Smooth muscle cell of the brain vasculature (primary cell): ENCODE measurements at regions not wholly inside any gene's neighbourhood (a gene's known extent, or its start where the extent isn't known, plus 50 kb on each side); places are given as distances from the start of the nearest gene placed in this dataset.
"Not testable (repeated sequence)": the region's sequence is repeated elsewhere in the genome, so short reads cannot be mapped to it uniquely, and the experiment has no call there.

Source experiments
- DNase-seq: peaks from one replicate; pipeline ENCODE4 v3.0.0-alpha.2; 2012; ENCODE audit warnings: low read depth, low spot score

GRCh38 chr9:42239445-42240260, 56.2 kb downstream of the SPATA31A6 start:
- not testable (repeated sequence) for DNase-seq

GRCh38 chr9:42240261-42240579, 56.8 kb downstream of the SPATA31A6 start:
- DNase-seq, result peak; percentile 31

GRCh38 chr9:42243211-42243610, 59.8 kb downstream of the SPATA31A6 start:
- not testable (repeated sequence) for DNase-seq

- not testable (repeated sequence) for DNase-seq
These were observed 60.4 kb downstream of the SPATA31A6 start for GRCh38 chr9:42243822-42244221.

- DNase-seq, result not testable (repeated sequence)
These were observed 85.3 kb downstream of the SPATA31A6 start for GRCh38 chr9:42268729-42269128.

- DNase-seq, result not testable (repeated sequence)
These were observed 85.7 kb downstream of the SPATA31A6 start for GRCh38 chr9:42269171-42269570.

- not testable (repeated sequence) for DNase-seq
These were observed 89.7 kb downstream of the SPATA31A6 start for GRCh38 chr9:42273191-42273590.

GRCh38 chr9:42275141-42275540, 91.7 kb downstream of the SPATA31A6 start:
- DNase-seq, result no peak

GRCh38 chr9:42282531-42283178, 99.2 kb downstream of the SPATA31A6 start:
- not testable (repeated sequence) for DNase-seq

- DNase-seq, result not testable (repeated sequence)
These were observed 99.7 kb downstream of the SPATA31A6 start for GRCh38 chr9:42283179-42283543.

GRCh38 chr9:42286145-42286845, 102.8 kb downstream of the SPATA31A6 start:
- DNase-seq, result not testable (repeated sequence)

GRCh38 chr9:42288002-42288864, 104.8 kb downstream of the SPATA31A6 start:
- DNase-seq, result not testable (repeated sequence)

GRCh38 chr9:42288865-42289229, 105.4 kb downstream of the SPATA31A6 start:
- DNase-seq, result not testable (repeated sequence)

GRCh38 chr9:42300124-42300523, 116.7 kb downstream of the SPATA31A6 start:
- DNase-seq, result not testable (repeated sequence)

- DNase-seq, result not testable (repeated sequence)
These were observed 123.2 kb downstream of the SPATA31A6 start for GRCh38 chr9:42306625-42307024.

GRCh38 chr9:42307449-42307848, 124.0 kb downstream of the SPATA31A6 start:
- not testable (repeated sequence) for DNase-seq

- not testable (repeated sequence) for DNase-seq
These were observed 127.5 kb downstream of the SPATA31A6 start for GRCh38 chr9:42310972-42311371.

GRCh38 chr9:42316026-42316425, 132.6 kb downstream of the SPATA31A6 start:
- DNase-seq, result not testable (repeated sequence)

GRCh38 chr9:42317677-42318076, 134.2 kb downstream of the SPATA31A6 start:
- DNase-seq, result not testable (repeated sequence)

GRCh38 chr9:42323084-42323809, 139.8 kb downstream of the SPATA31A6 start:
- peak; percentile 10 for DNase-seq

GRCh38 chr9:42325142-42325541, 141.7 kb downstream of the SPATA31A6 start:
- not testable (repeated sequence) for DNase-seq
